K562 (cell line): ENCODE measurements at regions not wholly inside any gene's neighbourhood (a gene's known extent, or its start where the extent isn't known, plus 50 kb on each side); places are given as distances from the start of the nearest gene placed in this dataset.
"Not testable (repeated sequence)": the region's sequence is repeated elsewhere in the genome, so short reads cannot be mapped to it uniquely, and the experiment has no call there.

Experiments used
- ATAC-seq: fragments of 200-7000 bp; cut with Tn5 transposase; 3 replicates; pipeline ENCODE4 v1.9.1; 2020; ENCODE audit warnings: moderate library complexity
- BruUV-seq: library from RNA; stranded (reverse); fragments of 400-500 nt; replicated peaks from 2 replicates; lab custom pipeline; 2021; lab: Mats Ljungman, UMichigan
- CTCF ChIA-PET: fragments of 300-600 bp; formaldehyde crosslinking; extraction: SDS; loops from one replicate; lab custom pipeline; 2021; ENCODE audit warnings: low intra/inter-chr PET ratio; lab: Yijun Ruan, JAX
- POLR2A ChIA-PET: fragments of 300-600, 350-650 bp; sonication (Branson Sonifier 250); formaldehyde crosslinking; extraction: SDS; loops from one replicate; lab custom pipeline; 2021; ENCODE audit warnings: antibody characterized with exemption, inconsistent platforms; lab: Yijun Ruan, JAX
- DNase-seq, 4 experiments: peaks; one replicate each; pipeline versions ENCODE4 v3.0.0 to v3.0.0-alpha.2; 2011 to 2018; ENCODE audit warnings: low spot score in 3 of 4, mixed read lengths in 3 of 4; ENCODE audit errors: extremely low read depth in 1 of 4
- FAIRE-seq: peaks from 2 replicates; lab custom pipeline; 2011; peaks lifted over from hg19 to GRCh38; lab: Jason Lieb, UNC
- H2AFZ ChIP-seq: 2 replicates; pipeline ENCODE4 v1.6.0; 2011; ENCODE audit warnings: low read depth, low read length, control low read depth, inconsistent platforms
- H3K27ac ChIP-seq: fragments of 200-600 bp; 3 replicates; pipeline ENCODE4 v1.8.0; 2011; ENCODE audit warnings: low read depth, mild to moderate bottlenecking, control low read depth, inconsistent platforms, low read length, moderate library complexity, mixed read lengths; ENCODE audit errors: extremely low read depth
- H3K27me3 ChIP-seq, 2 experiments: fragments of 300-600 bp in 1 of 2; 2 replicates in 1 of 2; 3 replicates in 1 of 2; pipeline versions ENCODE4 v1.6.0 to v1.8.0; 2011; ENCODE audit warnings: inconsistent platforms in 2 of 2, low read length in 2 of 2, mild to moderate bottlenecking in 1 of 2, mixed read lengths in 1 of 2, moderate library complexity in 1 of 2; ENCODE audit not compliant: control insufficient read depth in 2 of 2, insufficient read depth in 2 of 2
- H3K36me3 ChIP-seq: fragments of 300-600 bp; 3 replicates; pipeline ENCODE4 v1.8.0; 2011; ENCODE audit warnings: mild to moderate bottlenecking, low read length, inconsistent platforms; ENCODE audit not compliant: control insufficient read depth, insufficient read depth
- H3K4me1 ChIP-seq, 2 experiments: fragments of 200-600 bp in 1 of 2; replicated peaks in 1 of 2; 2 replicates in 1 of 2; 3 replicates in 1 of 2; pipeline versions ENCODE4 v1.5.1 to v1.8.0; 2011; ENCODE audit warnings: inconsistent platforms in 2 of 2, low read length in 2 of 2, mild to moderate bottlenecking in 1 of 2, mixed read lengths in 1 of 2, moderate library complexity in 1 of 2; ENCODE audit not compliant: control insufficient read depth in 2 of 2, insufficient read depth in 2 of 2
- H3K4me2 ChIP-seq: 2 replicates; pipeline ENCODE4 v1.6.1; 2011; ENCODE audit warnings: low read length, control low read depth, inconsistent platforms, mixed read lengths; ENCODE audit not compliant: insufficient read depth
- H3K4me3 ChIP-seq: fragments of 200-600 bp; sonication (generic), shearing (Covaris generic); 2 replicates; pipeline ENCODE4 v1.5.1; 2016; ENCODE audit warnings: control low read depth, inconsistent platforms
- H3K79me2 ChIP-seq: fragments of 200-600 bp; 3 replicates; pipeline ENCODE4 v1.8.0; 2011; ENCODE audit warnings: low read length, inconsistent platforms; ENCODE audit not compliant: control insufficient read depth, insufficient read depth
- H3K9ac ChIP-seq, 2 experiments: 2 replicates each; pipeline versions ENCODE4 v1.6.0 to v1.6.1; 2011; ENCODE audit warnings: low read depth in 2 of 2, low read length in 2 of 2, control low read depth in 1 of 2, inconsistent platforms in 1 of 2, mild to moderate bottlenecking in 1 of 2, mixed read lengths in 1 of 2; ENCODE audit not compliant: insufficient read depth in 1 of 2
- H3K9me1 ChIP-seq: one replicate; pipeline ENCODE4 v1.6.0; 2011; ENCODE audit warnings: inconsistent platforms, mild to moderate bottlenecking, low read length, moderate library complexity; ENCODE audit not compliant: control insufficient read depth, insufficient read depth
- H3K9me3 ChIP-seq: replicated peaks from 2 replicates; pipeline ENCODE4 v1.5.1; 2011; ENCODE audit warnings: low read depth, low read length, inconsistent platforms; ENCODE audit not compliant: control insufficient read depth, insufficient read depth
- H4K20me1 ChIP-seq: replicated peaks from 2 replicates; pipeline ENCODE4 v1.6.1; 2011; ENCODE audit warnings: low read length, inconsistent platforms, mixed read lengths; ENCODE audit not compliant: control insufficient read depth, insufficient read depth
- CBFA2T2 ChIP-seq: fragments of 450-650 bp; conservative IDR thresholded peaks from 2 replicates; pipeline ENCODE4 v1.6.1; 2017; ENCODE audit warnings: mild to moderate bottlenecking
- LCOR ChIP-seq: sonication (generic); formaldehyde crosslinking; IDR thresholded peaks from 2 replicates; pipeline ENCODE4 v1.8.0; 2022; ENCODE audit warnings: mild to moderate bottlenecking, missing genetic modification reagents
- MEF2D ChIP-seq: conservative IDR thresholded peaks from 2 replicates; pipeline ENCODE4 v1.6.1; 2016; ENCODE audit warnings: low read depth, missing genetic modification characterization, missing compliant biosample characterization
- RAD51 ChIP-seq: fragments of 450-650 bp; IDR thresholded peaks from 2 replicates; pipeline ENCODE4 v1.7.1; 2016; ENCODE audit warnings: low read depth, mild to moderate bottlenecking, borderline replicate concordance
- SMAD1 ChIP-seq: fragments of 150-350 bp; IDR thresholded peaks from 2 replicates; pipeline ENCODE4 v1.6.1; 2014; ENCODE audit warnings: low read length, low read depth; ENCODE audit not compliant: partially characterized antibody
- TAL1 ChIP-seq: fragments of 450-650 bp; IDR thresholded peaks from 2 replicates; pipeline ENCODE4 v1.6.1; 2016; ENCODE audit warnings: mild to moderate bottlenecking
- TCF7 ChIP-seq: sonication (generic); IDR thresholded peaks from 2 replicates; pipeline ENCODE4 v1.6.1; 2016; ENCODE audit warnings: antibody characterized with exemption, borderline replicate concordance
- TEAD1 ChIP-seq, 2 experiments: fragments of 450-650 bp in 1 of 2; sonication (generic) in 1 of 2; formaldehyde crosslinking; IDR thresholded peaks; 2 replicates each; pipeline versions ENCODE4 v1.4.0 to v1.8.0; 2020 to 2022; ENCODE audit warnings: mild to moderate bottlenecking in 2 of 2, missing genetic modification reagents in 1 of 2
- U2AF2 ChIP-seq: fragments of 200-400 bp; formaldehyde crosslinking; optimal IDR thresholded peaks from 2 replicates; pipeline ENCODE3; 2017; ENCODE audit warnings: low read depth, mild to moderate bottlenecking, low read length
- YBX1 ChIP-seq: fragments of 450-650 bp; IDR thresholded peaks from 2 replicates; pipeline ENCODE4 v1.7.1; 2016; ENCODE audit warnings: mild to moderate bottlenecking
- ZBTB7A ChIP-seq: IDR thresholded peaks from 2 replicates; pipeline ENCODE4 v1.6.1; 2011; ENCODE audit warnings: low read depth, mild to moderate bottlenecking, low read length, moderate library complexity, borderline replicate concordance; ENCODE audit not compliant: control insufficient read depth
- ZNF511 ChIP-seq: sonication (generic); formaldehyde crosslinking; IDR thresholded peaks from 2 replicates; pipeline ENCODE4 v1.8.0; 2022; ENCODE audit warnings: mild to moderate bottlenecking, missing genetic modification reagents
- WGBS: fragments of 100-300 bp; shearing (Covaris generic); methylation state at CpG from one replicate; pipeline ENCODE4 v1.1.6; 2016; ENCODE audit warnings: low coverage, mixed read lengths; ENCODE audit not compliant: insufficient coverage; ENCODE audit errors: missing lambda C conversion rate; 5-methylcytosine and 5-hydroxymethylcytosine counted together
- in situ Hi-C: fragments of 300-500 bp; cut with MboI; formaldehyde crosslinking; loops from 4 replicates; pipeline ENCODE4 v1.15.0; 2018; ENCODE audit warnings: inconsistent platforms, mixed read lengths
- intact Hi-C: fragments of 100-400 bp; cut with micrococcal nuclease; formaldehyde crosslinking; loops from 2 replicates; pipeline ENCODE4 v1.14.2; 2022
- TF ChIP-seq, protein P1 (sequence below): fragments of 450-650 bp; formaldehyde crosslinking; IDR thresholded peaks from 2 replicates; pipeline ENCODE4 v1.4.0; 2020; ENCODE audit warnings: mild to moderate bottlenecking, mixed read lengths
- TF ChIP-seq, protein P2 (sequence below), 2 experiments: IDR thresholded peaks; 2 replicates each; pipeline ENCODE4 v1.6.1; 2012; ENCODE audit warnings: improper control_type of control experiment in 2 of 2, low read depth in 2 of 2, low read length in 2 of 2, borderline replicate concordance in 1 of 2

DNA sequence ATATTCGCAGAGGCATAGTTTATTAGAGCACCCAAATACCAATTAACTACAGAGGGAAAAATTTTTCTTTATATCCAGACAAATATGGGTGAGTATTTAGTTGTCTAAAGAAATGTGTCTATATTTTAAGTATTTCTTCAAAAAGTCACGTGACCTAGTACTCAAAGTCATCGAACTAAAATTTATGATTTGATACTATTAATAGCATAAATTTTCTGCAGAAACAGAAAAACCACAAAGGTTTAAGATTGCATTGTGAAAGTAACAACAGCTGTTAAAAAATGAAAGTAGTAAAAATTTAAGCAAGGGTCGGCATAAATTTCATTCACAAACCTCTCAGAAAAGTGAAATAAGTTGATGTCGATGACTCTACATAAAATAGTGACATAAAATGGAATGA is 323.9 kb upstream of the RORB start:
- H3K79me2 ChIP-seq, result no peaks in the 10 kb centered on the region
- no peak overlapping the region for H3K27ac ChIP-seq
- no TSS peak for BruUV-seq
- TF ChIP-seq CBFA2T2 (peak; percentile 30; the same call in 1 of the 2 replicates), TAL1 (no peak), SMAD1 (no peak), LCOR (CRISPR knock-in tag) (no peak), TCF7 (no peak), ZBTB7A (no peak), U2AF2 (no peak), MEF2D (tag) (no peak), ZNF511 (CRISPR knock-in tag) (no peak), TEAD1 (CRISPR knock-in tag; IDR thresholded peaks at IDR 0.05) (no peak), RAD51 (peak; percentile 59; the same call in 1 of the 2 replicates), YBX1 (no peak)
- TF ChIP-seq, protein P1, sequence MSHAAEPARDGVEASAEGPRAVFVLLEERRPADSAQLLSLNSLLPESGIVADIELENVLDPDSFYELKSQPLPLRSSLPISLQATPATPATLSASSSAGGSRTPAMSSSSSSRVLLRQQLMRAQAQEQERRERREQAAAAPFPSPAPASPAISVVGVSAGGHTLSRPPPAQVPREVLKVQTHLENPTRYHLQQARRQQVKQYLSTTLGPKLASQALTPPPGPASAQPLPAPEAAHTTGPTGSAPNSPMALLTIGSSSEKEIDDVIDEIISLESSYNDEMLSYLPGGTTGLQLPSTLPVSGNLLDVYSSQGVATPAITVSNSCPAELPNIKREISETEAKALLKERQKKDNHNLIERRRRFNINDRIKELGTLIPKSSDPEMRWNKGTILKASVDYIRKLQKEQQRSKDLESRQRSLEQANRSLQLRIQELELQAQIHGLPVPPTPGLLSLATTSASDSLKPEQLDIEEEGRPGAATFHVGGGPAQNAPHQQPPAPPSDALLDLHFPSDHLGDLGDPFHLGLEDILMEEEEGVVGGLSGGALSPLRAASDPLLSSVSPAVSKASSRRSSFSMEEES (CRISPR knock-in tag), result peak; percentile 87
- TF ChIP-seq, protein P2, sequence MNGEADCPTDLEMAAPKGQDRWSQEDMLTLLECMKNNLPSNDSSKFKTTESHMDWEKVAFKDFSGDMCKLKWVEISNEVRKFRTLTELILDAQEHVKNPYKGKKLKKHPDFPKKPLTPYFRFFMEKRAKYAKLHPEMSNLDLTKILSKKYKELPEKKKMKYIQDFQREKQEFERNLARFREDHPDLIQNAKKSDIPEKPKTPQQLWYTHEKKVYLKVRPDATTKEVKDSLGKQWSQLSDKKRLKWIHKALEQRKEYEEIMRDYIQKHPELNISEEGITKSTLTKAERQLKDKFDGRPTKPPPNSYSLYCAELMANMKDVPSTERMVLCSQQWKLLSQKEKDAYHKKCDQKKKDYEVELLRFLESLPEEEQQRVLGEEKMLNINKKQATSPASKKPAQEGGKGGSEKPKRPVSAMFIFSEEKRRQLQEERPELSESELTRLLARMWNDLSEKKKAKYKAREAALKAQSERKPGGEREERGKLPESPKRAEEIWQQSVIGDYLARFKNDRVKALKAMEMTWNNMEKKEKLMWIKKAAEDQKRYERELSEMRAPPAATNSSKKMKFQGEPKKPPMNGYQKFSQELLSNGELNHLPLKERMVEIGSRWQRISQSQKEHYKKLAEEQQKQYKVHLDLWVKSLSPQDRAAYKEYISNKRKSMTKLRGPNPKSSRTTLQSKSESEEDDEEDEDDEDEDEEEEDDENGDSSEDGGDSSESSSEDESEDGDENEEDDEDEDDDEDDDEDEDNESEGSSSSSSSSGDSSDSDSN (IDR thresholded peaks at IDR 0.05; ENCODE audit: borderline replicate concordance in 1 of 2, low read depth in 2 of 2, low read length in 2 of 2), result no peak
- H3K9me3 ChIP-seq, result no peaks in the 10 kb centered on the region
- in situ Hi-C loops, result no loop called here
- ChIA-PET CTCF (no interaction called here), POLR2A (no interaction called here)
- intact Hi-C loops, result no loop called here
- no peaks in the 10 kb centered on the region for H3K4me1 ChIP-seq
- no peaks in the 10 kb centered on the region for H3K36me3 ChIP-seq
- no peak overlapping the region for H3K4me2 ChIP-seq
- H2AFZ ChIP-seq, result no peak overlapping the region
- H4K20me1 ChIP-seq, result no peaks in the 10 kb centered on the region
- FAIRE-seq (no peak), DNase-seq (no peak), ATAC-seq (no peak)
- no peaks in the 10 kb centered on the region for H3K9me1 ChIP-seq
- H3K9ac ChIP-seq, result no peak overlapping the region
- H3K4me3 ChIP-seq, result no peak overlapping the region
- 0% methylated on average over 5 of the region's 5 CpGs for WGBS
- H3K27me3 ChIP-seq, result no peaks in the 10 kb centered on the region

DNA sequence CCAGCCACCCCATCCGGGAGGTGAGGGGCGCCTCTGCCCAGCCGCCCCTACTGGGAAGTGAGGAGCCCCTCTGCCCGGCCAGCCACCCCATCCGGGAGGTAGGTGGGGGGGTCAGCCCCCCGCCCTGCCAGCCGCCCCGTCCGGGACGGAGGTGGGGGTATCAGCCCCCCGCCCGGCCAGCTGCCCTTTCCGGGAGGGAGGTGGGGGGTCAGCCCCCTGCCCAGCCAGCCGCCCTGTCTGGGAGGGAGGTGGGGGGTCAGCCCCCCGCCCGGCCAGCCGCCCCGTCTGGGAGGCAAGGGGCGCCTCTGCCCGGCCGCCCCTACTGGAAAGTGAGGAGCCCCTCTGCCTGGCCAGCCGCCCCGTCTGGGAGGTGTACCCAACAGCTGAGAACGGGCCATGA is 299.4 kb upstream of the RORB start:
- H3K9ac ChIP-seq, H3K4me1 ChIP-seq, CTCF ChIA-PET, H4K20me1 ChIP-seq, H3K4me3 ChIP-seq, DNase-seq, intact Hi-C loops, POLR2A ChIA-PET, H3K27ac ChIP-seq, H3K27me3 ChIP-seq, H3K36me3 ChIP-seq, ATAC-seq, BruUV-seq, H3K4me2 ChIP-seq, H3K9me1 ChIP-seq, H3K79me2 ChIP-seq, H2AFZ ChIP-seq, in situ Hi-C loops, FAIRE-seq, H3K9me3 ChIP-seq: not testable (repeated sequence)
- no CpG with 5 or more reads among the region's 24 CpGs for WGBS
